M059J (cell line): ENCODE measurements at regions not wholly inside any gene's neighbourhood (a gene's known extent, or its start where the extent isn't known, plus 50 kb on each side); places are given as distances from the start of the nearest gene placed in this dataset.
A peak's percentile ranks its signal among the peaks of the same experiment; 100 is the strongest.
"Not testable (repeated sequence)": the region's sequence is repeated elsewhere in the genome, so short reads cannot be mapped to it uniquely, and the experiment has no call there.

Experiments
- DNase-seq: peaks from one replicate; pipeline ENCODE4 v3.0.0-alpha.2; 2012; ENCODE audit warnings: low read depth

- DNase-seq, result no peak
These were observed 354.9 kb downstream of the MDFIC start for GRCh38 chr7:115276791-115277190.

DNA sequence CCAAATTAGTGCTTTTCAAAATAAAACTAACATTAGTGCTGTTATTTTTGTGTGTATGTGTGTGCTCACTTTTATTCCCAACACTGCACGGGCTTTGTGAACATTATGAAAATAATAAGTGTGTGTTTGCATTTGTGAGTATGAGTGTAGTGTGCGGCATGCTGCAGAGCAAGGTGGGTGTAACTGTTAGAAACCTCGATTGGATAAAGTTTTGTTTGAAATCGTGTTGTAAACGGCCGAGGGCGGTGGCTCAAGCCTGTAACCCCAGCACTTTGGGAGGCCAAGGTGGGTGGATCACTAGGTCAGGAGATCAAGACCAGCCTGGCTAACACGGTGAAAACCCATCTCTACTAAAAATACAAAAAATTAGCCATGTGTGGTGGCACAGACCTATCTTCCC is 352.0 kb downstream of the MDFIC start:
- DNase-seq, result not testable (repeated sequence)

DNA sequence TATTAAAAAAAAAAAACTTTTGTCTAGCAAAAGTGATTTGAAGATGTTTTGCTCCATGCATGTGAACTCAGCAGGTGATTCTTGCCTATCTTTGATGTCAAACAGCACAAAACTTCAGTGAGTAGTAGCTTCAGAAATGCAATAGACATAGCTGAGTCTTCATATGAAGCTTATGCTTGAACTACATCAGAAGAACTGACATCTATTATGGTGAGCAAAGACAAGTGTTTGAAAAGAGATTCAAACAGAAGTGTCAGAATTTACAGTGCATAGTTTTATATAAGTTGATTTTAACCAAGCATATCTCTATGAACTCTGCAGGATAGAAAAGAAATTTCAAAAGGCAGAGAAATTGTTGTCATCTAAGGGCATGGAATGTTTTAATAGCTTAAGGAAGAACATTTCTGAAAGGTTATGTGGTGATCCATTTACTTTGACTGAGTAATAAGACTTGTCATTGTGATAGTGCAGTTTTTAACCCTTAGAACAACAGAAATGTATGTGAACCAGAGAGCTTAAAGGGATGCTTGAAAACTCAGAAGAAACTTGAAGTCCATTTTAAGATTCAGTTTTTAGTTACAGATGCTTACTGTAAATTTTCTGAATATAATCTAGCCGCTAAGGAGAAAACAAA is 351.4 kb downstream of the MDFIC start:
- DNase-seq, result no peak

GRCh38 chr7:115271332-115272235 is 349.7 kb downstream of the MDFIC start:
- DNase-seq, result no peak

DNA sequence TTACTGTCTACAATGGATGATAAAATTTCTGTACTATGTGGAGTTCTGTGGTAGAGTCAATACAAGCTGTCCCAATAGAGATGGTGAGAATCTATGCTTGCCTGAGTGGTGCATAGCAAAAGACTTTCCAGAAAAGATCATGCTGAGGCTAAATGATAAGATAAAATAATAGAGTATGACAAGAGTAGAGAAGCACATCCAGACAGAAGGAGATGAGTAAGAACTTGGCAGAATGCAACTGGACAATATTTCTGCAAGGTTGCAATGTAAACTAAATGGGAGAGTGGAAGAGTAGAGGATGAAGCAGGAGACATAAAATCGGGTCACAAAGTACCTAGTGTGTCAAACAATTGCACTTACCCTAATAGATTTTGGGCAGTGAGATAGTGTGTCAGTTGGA is 347.6 kb downstream of the MDFIC start:
- DNase-seq, result no peak

DNA sequence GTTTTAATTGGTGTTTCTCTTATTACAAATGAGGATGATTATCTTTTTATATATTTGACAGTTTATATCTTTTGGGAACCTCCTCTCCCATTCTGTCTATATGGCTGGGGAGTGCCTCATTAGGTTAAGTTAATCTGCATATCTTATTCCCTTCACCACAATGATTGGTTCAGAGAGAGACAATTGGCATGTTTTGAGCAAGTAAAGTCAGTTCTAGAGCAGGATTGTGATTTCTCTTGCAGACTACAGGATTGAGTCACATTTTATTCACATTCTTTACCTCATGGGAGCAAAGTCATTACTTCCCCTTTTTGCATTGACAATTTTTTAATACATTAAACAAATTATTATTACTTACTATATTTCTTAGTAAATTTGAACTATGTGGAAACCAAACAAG is 345.6 kb downstream of the MDFIC start:
- no peak for DNase-seq

- DNase-seq, result no peak
These were observed 338.5 kb downstream of the MDFIC start for GRCh38 chr7:115260381-115260780.

- no peak for DNase-seq
These were observed 330.6 kb downstream of the MDFIC start for GRCh38 chr7:115252461-115252860.

- no peak for DNase-seq
These were observed 327.2 kb downstream of the MDFIC start for GRCh38 chr7:115249080-115249479.

GRCh38 chr7:115241151-115241550 is 319.3 kb downstream of the MDFIC start:
- no peak for DNase-seq

DNA sequence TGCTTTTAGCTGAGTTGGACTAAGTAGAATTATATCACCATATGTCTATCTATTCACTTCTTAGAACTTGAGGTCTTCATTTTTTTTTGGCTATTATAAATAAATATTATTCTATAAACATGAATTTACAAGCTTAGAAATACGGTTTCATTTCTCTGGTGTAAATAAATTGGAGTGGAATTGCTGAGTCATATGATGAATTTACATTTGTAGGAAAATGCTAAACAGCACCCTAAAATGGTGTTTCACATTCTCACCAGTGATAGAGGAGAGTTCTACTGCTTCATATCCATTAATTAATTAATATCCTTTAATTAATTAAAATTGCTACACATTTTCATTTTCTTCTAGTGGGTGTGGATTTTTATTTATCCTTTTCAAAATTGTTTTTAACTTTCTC is 318.3 kb downstream of the MDFIC start:
- no peak for DNase-seq

DNA sequence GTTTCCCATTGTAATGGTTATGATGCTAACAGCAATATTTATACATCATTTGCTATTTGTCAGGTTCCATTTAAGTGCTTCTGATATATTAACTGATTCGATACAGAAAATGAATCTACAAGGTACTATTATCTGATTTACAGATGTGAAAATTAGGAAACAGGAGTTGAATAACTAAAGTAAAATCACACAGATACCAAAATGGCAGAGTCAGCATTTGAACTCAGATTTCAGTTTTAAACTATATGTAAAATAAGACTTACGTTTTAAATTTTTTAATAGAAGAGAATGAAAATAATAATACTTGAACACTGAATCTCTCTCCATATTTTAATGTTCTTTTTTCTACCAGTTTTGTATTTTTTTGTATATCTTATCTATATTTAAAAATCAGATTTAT is 313.2 kb downstream of the MDFIC start:
- DNase-seq, result no peak

DNA sequence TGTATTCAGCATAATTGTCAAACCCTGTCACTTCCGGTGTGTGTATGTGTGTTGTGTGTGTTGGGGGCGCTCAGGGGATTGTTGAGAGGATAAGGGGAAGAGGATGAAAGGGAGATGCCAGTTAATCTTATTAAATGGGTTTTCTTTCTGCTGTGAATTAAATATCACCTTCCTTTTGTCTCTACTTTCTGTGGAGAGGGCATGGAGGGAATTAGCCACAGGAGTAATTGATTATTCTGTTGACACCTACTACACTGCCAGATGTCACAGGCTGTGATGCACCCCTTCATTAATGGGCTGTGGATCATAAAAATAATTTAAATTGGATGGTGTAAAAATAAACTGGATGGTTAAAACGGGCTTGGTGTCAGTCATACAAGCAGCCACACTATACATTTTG is 311.9 kb downstream of the MDFIC start:
- no peak for DNase-seq

GRCh38 chr7:115232041-115232440 is 310.1 kb downstream of the MDFIC start:
- DNase-seq, result no peak

DNA sequence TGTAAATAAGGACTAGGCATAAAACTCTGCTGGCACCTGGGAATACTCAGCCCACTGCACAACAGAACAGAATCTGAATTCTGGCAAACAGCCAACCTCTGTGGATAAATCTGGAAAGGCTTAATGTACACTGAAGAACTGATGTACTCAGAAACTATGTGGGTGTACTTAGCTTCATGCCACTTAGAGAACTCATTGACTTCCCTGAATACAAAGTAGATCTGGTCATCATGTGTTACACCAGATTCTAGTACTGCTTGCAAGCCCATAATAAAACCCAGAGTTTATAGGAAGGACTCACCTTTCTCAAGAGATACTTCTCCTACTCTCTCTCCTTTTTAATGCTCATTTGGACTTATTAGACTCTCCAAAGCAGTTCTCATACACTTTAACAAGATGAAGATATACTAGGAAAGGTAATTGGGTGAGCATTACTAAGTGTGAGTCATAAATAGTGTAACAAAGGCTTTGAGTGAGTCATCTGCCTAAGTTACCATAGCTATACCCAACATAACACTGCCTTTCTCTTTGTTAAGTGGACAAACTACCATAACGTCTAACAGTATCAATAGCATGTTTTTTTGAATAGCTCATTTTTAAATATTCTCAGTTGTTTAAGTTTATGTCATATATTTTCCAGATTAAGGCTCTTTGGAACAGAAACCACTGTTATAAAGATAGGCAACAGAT is 309.1 kb downstream of the MDFIC start:
- DNase-seq, result peak; percentile 90

DNA sequence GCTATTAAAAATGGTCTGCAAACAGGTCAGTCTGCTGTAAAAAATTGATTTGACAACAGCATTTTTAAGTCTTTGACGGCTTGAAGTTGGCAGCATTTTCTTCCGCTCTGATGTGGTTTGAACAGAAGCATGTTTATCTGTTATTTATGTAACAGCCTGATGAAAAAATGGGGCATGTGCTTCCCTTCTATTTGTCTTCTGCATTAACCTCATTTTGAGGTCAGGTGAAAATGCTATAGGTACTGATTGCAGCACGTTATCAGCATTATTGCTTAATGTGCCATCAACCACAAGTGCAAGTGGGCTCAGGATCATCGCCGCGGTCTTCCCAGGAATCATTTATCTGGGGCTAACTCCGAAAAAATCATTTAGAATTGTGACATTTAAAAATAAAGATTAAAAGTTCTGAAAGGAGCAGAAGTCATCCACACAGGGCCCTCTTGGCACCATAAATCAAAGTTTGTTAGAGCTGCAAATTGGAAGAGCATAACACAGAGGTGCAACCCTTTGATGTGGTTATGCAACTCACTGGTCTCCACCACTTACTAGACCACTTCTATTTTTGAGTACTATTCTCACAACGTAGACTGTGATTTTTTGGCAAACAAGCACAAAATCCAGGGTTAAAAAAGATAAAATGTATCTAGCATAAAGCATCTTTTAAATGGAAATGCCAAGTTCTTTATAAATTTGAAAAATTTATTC is 307.7 kb downstream of the MDFIC start:
- DNase-seq, result no peak

- no peak for DNase-seq
These were observed 305.8 kb downstream of the MDFIC start for GRCh38 chr7:115227473-115228235.

- no peak for DNase-seq
These were observed 304.5 kb downstream of the MDFIC start for GRCh38 chr7:115226410-115226809.

GRCh38 chr7:115224922-115225321 is 303.0 kb downstream of the MDFIC start:
- DNase-seq, result no peak

DNA sequence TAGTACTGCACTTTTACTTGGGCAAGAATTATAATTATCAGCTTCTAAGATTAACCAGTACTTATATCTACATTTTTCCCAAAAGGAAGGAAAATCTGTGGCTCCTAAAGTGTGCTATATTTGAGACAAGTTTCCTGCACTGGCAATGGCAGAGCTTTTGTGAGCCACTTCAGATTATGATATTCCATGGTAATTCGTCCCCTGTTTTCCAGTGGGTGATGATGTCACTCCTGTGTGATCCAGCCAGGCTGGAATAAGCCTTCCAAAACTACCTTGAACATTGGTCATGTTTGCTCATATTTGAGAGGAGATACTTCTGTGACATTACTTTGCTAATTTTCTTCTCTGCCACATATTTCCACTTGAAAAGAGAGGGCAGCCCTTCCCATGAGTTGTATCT is 302.1 kb downstream of the MDFIC start:
- no peak for DNase-seq

- no peak for DNase-seq
These were observed 299.6 kb downstream of the MDFIC start for GRCh38 chr7:115221456-115221855.
